OCI-LY7 (cell line): ENCODE measurements at regions not wholly inside any gene's neighbourhood (a gene's known extent, or its start where the extent isn't known, plus 50 kb on each side); places are given as distances from the start of the nearest gene placed in this dataset.

ENCODE experiments used
- BruUV-seq: library from RNA; stranded (reverse); fragments of 400-500 nt; replicated peaks from 2 replicates; lab custom pipeline; 2021; lab: Mats Ljungman, UMichigan
- CTCF ChIA-PET: fragments of 300-600 bp; sonication (Branson Sonifier 250); formaldehyde crosslinking; loops from one replicate; lab custom pipeline; 2022; ENCODE audit warnings: antibody characterized with exemption; ENCODE audit not compliant: unreplicated experiment; lab: Charles Lee
- POLR2A ChIA-PET: fragments of 300-600 bp; sonication (Branson Sonifier 250); formaldehyde crosslinking; loops from one replicate; lab custom pipeline; 2022; ENCODE audit warnings: antibody characterized with exemption; lab: Charles Lee
- DNase-seq: peaks from one replicate; pipeline ENCODE4 v3.0.0-alpha.2; 2015; ENCODE audit warnings: low spot score
- H2AFZ ChIP-seq: fragments of 200-600 bp; sonication (generic), shearing (Covaris generic); 2 replicates; pipeline ENCODE4 v1.6.1; 2014; ENCODE audit warnings: mild to moderate bottlenecking, antibody characterized with exemption, low read length, moderate library complexity
- H3K27ac ChIP-seq: fragments of 200-600 bp; sonication (generic); 2 replicates; pipeline ENCODE4 v1.5.1; 2014; ENCODE audit warnings: mixed run types, low read depth, mild to moderate bottlenecking, moderate library complexity, low read length, inconsistent platforms; ENCODE audit not compliant: poor library complexity, severe bottlenecking
- H3K36me3 ChIP-seq: fragments of 200-600 bp; sonication (generic); 2 replicates; pipeline ENCODE4 v1.6.1; 2014; ENCODE audit warnings: mild to moderate bottlenecking, antibody characterized with exemption, low read length, moderate library complexity, mixed read lengths; ENCODE audit not compliant: insufficient read depth
- H3K4me1 ChIP-seq: fragments of 200-600 bp; sonication (generic); 2 replicates; pipeline ENCODE4 v1.5.1; 2014; ENCODE audit warnings: mild to moderate bottlenecking, low read length; ENCODE audit not compliant: insufficient read depth, poor library complexity, severe bottlenecking
- H3K4me2 ChIP-seq: fragments of 200-600 bp; sonication (generic); 2 replicates; pipeline ENCODE4 v1.6.1; 2014; ENCODE audit warnings: mild to moderate bottlenecking, low read length
- H3K4me3 ChIP-seq: fragments of 200-600 bp; sonication (generic); 2 replicates; pipeline ENCODE4 v1.5.1; 2014; ENCODE audit warnings: mild to moderate bottlenecking, low read depth, low read length; ENCODE audit not compliant: poor library complexity, severe bottlenecking
- H3K79me2 ChIP-seq: fragments of 200-600 bp; sonication (generic); 2 replicates; pipeline ENCODE4 v1.6.1; 2016; ENCODE audit warnings: low read depth, mild to moderate bottlenecking, low read length, moderate library complexity, mixed read lengths; ENCODE audit not compliant: insufficient read depth
- H3K9me2 ChIP-seq: fragments of 200-600 bp; sonication (generic); 2 replicates; pipeline ENCODE4 v1.6.1; 2016; ENCODE audit warnings: mild to moderate bottlenecking, low read length, mixed read lengths; ENCODE audit not compliant: insufficient read depth
- H3K9me3 ChIP-seq: fragments of 200-600 bp; sonication (generic); 2 replicates; pipeline ENCODE4 v1.6.1; 2014; ENCODE audit warnings: mild to moderate bottlenecking, mixed run types, low read length, mixed read lengths
- H4K20me1 ChIP-seq: fragments of 200-600 bp; sonication (generic); 2 replicates; pipeline ENCODE4 v1.6.1; 2014; ENCODE audit warnings: mild to moderate bottlenecking, antibody characterized with exemption, low read length, moderate library complexity, mixed read lengths; ENCODE audit not compliant: insufficient read depth
- CTCF ChIP-seq: fragments of 200-600 bp; sonication (generic); conservative IDR thresholded peaks from 2 replicates; pipeline ENCODE4 v1.5.1; 2014; ENCODE audit warnings: mild to moderate bottlenecking, antibody characterized with exemption, low read length, moderate library complexity, mixed read lengths
- EZH2phosphoT487 ChIP-seq: fragments of 200-600 bp; sonication (generic); IDR thresholded peaks from 2 replicates; pipeline ENCODE4 v1.6.1; 2018; ENCODE audit warnings: low read depth, borderline replicate concordance, mild to moderate bottlenecking, mixed run types, antibody characterized with exemption, low read length, moderate library complexity, mixed read lengths
- intact Hi-C: fragments of 100-400 bp; cut with micrococcal nuclease; formaldehyde crosslinking; loops from one replicate; pipeline ENCODE4 v1.10.0; 2022; ENCODE audit not compliant: unreplicated experiment

DNA sequence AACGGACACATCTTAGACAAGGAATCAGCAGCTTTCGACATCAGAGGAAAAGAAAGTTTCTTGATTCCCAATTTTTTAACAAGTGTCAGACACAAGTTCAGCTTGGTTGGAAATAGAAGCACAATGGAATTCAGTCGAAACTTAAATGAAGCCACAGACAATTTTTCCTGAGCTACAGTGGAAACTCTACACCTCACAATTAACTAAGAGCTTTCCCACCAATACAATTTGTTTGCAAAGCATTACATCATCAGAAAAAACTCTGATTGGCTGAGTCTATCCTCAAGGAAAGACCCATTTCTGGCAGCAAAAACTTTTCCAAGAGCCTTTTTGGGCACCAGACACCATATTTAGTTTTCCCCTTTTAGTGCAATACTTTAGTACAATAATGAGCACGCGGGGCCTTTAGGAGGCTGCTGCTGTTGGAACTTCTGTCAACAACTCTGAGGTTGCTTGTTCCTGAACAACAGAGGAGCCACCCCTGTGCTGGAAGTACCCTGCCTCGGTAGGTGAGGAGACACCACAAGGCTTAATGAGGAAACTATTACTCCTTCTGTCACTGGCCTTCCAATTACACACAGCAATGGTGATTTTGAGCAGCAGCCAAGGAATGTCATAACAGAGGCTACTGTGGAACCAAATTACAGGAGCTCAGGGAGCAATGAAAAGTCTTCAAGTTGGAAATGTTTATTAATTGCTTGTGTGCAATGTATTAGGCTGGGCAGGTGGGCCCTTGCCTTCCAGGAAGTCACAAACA, 61.9 kb upstream of the BARX2 start:
- no peaks in the 10 kb centered on the region for H3K4me1 ChIP-seq
- intact Hi-C loops, result no loop called here
- CTCF ChIA-PET, result no interaction called here
- H3K9me2 ChIP-seq, result no peaks in the 10 kb centered on the region
- TF ChIP-seq CTCF (no peak), EZH2phosphoT487 (no peak)
- no peaks in the 10 kb centered on the region for H3K9me3 ChIP-seq
- DNase-seq, result no peak
- H4K20me1 ChIP-seq, result no peaks in the 10 kb centered on the region
- BruUV-seq, result no TSS peak
- H2AFZ ChIP-seq, result no peak overlapping the region
- H3K79me2 ChIP-seq, result no peaks in the 10 kb centered on the region
- H3K27ac ChIP-seq, result no peak overlapping the region
- POLR2A ChIA-PET, result interaction anchor here (0.5 kb wide), 1 partner anchor 110 kb away, joined by 3 read pairs; no protein-coding TSS in a partner anchor
- H3K4me2 ChIP-seq, result no peak overlapping the region
- no peak overlapping the region for H3K4me3 ChIP-seq
- H3K36me3 ChIP-seq, result no peaks in the 10 kb centered on the region

DNA sequence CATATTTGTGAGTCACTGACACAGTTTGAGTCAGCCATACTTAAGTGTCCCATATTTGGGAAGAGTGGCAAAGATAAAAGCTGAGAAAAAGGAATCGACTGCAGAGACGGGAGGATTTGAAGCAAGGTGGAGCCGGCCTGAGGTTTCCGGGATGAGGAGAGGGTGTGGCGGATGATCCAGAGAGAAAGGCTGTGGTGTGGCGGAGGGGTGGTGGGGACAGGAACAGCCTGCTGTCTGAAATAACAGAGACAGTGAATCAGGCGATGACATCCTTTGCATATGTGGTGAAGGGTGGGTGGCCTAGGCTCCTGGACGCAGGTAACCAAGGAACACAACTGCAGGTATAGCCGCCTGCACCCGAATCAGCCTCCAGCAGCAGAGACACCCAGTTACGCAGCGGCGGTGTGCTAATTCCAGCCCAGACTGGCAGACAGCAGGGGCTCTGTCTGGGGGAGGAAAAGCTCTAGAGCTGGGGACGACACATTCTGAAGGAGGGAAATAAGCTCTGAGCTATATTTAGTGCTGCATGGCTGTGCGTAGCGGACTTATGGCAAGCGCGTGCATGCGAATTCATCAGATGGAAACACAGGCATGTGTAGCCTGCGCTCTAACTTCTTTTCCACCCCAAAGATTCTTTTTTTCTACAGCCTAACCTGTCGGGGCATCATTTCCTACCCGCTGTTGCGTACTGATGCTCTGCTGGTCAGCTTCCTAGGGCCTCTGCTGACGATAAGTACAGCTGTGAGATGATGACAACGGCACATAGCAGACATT, 62.7 kb upstream of the BARX2 start:
- no peaks in the 10 kb centered on the region for H4K20me1 ChIP-seq
- H3K9me2 ChIP-seq, result no peaks in the 10 kb centered on the region
- H3K4me1 ChIP-seq, result no peaks in the 10 kb centered on the region
- H3K79me2 ChIP-seq, result no peaks in the 10 kb centered on the region
- H3K36me3 ChIP-seq, result no peaks in the 10 kb centered on the region
- ChIA-PET POLR2A (interaction anchor here (0.5 kb wide), 2 partner anchors 109 to 570 kb away, joined by 3 to 6 read pairs; no protein-coding TSS in a partner anchor), CTCF (no interaction called here)
- intact Hi-C loops, result no loop called here
- no peak overlapping the region for H2AFZ ChIP-seq
- no peak for TF ChIP-seq CTCF
- no peak for TF ChIP-seq EZH2phosphoT487
- H3K27ac ChIP-seq, result no peak overlapping the region
- no peak overlapping the region for H3K4me3 ChIP-seq
- no peak for DNase-seq
- H3K4me2 ChIP-seq, result no peak overlapping the region
- BruUV-seq, result no TSS peak
- H3K9me3 ChIP-seq, result no peaks in the 10 kb centered on the region
